GM18861 (cell line): ENCODE measurements at regions not wholly inside any gene's neighbourhood (a gene's known extent, or its start where the extent isn't known, plus 50 kb on each side); places are given as distances from the start of the nearest gene placed in this dataset.
"Not testable (repeated sequence)": the region's sequence is repeated elsewhere in the genome, so short reads cannot be mapped to it uniquely, and the experiment has no call there.

Source experiments
- ATAC-seq: cut with Tn5 transposase; IDR thresholded peaks from one replicate; pipeline ENCODE4 v1.9.1; 2021; ENCODE audit not compliant: unreplicated experiment

DNA sequence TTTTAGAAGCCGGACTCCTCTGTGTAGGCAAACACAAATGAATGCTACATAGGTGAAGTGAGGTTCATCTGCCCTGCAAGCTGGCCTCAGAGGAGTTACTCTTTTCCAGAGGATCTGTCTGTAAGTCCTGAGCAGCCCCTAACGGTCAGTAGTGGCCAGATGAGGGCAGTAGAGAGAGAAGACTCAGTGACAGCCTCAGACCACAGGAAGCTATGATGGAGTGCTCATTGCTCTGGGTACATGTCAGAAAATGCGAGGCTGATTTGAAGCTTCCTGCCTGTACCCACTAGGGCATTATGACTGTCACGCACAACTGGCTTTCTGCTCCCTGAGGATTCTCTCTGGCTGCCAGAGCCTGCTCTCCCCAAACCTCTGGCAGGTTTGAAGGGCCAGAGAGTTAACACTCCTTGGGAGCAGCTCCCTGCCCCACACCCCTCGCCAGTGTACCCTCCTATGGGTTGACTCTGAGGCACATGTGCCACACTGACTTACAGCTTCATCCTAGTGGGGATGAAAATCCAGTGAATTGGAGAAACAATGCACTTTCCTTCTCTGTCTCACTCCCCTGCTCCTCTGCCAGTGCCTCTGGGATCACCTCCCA is 141.5 kb downstream of the GABRG2 start:
- ATAC-seq, result peak; percentile 98

DNA sequence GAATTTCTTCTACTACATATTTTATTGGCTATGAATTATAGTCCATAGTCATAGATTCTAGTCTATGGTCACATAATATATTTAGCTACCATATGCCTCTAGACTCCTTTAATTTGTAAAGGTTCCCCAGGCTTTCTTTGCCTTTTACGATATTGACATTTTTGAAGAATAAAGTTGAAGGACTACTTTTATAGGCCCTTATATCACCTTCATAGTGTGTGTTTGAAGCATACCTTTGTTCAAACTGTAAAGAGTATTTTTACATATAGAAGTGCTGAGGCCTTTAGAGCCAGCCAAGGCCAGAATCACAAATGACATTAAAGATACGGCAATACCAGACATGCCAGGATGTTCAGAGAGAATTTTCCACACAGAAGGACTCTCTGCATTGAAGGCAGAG is 147.0 kb downstream of the GABRG2 start:
- no peak for ATAC-seq

DNA sequence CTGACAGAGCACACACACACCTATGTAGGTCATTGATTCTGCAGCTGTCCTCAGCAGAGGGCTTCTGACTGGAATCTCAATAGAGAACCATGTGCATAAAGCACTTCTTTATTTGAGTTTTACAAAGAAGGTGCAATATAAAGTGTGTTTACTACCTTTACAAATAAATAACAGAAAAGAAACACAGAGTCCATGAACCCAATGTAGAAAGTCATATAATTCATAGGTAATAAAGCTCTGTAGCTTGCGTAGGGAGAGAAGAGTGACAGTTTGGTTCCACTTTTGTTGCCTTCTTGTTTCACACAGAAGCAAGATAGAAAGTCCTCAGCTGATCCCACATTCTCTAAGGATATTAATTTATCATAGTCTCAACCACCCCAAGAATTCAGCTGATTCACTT is 149.5 kb downstream of the GABRG2 start:
- no peak for ATAC-seq

DNA sequence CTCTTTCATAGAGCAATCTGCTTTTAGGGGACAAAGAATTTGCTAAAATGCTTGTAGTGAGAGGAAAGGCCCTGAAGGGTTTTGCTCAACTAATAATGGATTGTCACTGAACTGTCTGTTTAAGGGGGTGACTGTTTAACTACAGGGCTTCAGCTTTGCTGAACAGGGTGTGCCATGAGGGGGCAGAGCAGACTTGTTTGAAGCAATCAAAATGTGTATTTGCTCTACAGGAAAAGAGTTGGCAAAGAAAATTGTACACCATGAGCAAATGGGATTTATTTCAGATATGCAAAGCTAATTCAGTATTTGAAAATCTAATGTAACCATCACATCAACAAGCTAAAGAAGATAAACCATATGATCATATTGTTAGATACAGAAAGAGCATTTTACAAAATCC is 154.3 kb downstream of the GABRG2 start:
- ATAC-seq, result no peak

DNA sequence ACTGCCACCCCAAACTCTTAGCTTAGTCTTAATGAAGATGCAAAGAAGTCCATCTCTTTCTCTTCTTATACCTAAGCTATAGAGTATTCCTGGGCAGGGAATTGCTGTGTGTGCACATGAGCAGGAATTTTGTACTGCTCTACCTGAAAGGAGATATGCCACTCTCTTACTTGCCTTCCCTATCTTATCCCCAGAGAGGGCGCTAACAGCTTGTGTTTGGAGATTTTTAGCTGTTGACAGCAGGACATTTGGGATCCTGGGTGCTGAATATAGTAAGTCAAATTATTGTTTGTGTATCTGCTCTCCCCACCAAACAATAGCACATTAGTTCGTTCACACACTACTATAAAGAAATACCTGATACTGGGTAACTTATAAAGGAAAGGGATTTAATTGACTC is 159.5 kb downstream of the GABRG2 start:
- ATAC-seq, result no peak

DNA sequence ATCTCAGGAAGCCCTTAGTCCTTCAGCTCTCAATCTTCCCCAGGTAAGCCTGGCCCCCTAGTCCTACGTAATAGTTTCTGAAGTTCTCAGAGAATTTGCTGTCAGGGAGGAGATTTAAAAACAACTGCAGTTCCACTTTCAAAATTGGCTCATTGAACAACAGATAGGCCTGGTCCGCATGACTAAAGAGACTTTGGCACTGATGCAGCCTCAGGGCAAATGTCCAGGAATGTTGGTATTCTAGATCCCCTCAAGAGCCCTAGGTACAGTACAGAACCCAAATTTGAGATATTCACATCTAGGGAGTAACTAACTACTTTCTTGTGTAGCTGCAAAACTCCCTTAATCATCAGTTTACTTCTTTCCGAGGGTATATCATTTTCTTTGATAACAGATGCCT is 162.8 kb downstream of the GABRG2 start:
- no peak for ATAC-seq

DNA sequence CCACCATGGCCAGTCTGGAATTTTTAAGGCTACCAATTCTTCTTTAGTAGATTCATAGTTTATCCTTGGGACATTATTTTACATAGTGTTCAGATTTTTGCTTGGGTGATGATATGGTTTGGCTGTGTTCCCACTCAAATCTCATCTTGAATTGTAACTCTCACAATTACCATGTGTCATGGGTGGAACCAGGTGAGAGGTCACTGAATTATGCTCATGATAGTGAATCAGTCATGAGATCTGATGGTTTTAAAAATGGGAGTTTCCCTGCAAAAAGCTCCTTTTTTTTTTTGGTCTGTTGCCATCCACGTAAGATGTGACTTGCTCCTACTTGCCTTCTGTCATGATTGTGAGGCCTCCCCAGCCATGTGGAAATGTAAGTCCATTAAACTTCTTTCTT is 163.9 kb downstream of the GABRG2 start:
- no peak for ATAC-seq

DNA sequence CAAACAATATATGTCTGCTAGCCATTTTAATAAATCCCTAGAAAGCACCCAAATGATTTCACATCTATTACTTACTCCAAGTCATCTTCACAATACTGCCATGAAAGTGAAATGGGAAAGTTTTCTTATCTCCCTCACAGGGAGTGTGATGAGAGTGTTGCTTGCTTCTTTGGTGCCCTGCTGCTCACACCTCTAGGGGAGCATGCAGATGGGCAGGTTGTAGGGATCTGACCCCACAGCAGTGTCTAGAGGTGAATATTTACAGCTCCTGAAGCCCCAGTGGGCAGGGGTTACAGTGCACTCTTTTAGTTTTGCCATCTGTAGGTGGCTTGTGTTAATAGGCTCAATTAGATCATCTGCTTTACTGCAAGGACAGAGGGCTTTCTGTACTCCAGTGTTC is 173.2 kb downstream of the GABRG2 start:
- ATAC-seq, result no peak

DNA sequence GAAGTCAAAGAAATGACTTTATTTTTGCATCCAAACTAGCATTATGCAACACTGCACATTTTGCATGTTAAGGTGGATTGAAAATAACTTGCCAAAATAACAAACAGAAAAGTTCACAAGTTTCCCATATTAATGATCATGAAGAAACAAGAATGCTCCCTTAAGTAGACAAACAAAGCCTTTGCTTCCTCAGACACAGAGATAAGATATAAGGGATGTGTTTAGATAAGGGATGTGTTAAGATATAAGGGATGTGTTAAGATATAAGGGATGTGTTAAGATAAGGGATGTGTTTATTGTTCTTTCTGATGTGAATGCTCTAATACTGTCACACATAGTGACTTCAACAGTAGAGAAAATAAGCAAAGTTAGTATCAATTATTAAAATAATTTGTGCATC is 174.8 kb downstream of the GABRG2 start:
- no peak for ATAC-seq

DNA sequence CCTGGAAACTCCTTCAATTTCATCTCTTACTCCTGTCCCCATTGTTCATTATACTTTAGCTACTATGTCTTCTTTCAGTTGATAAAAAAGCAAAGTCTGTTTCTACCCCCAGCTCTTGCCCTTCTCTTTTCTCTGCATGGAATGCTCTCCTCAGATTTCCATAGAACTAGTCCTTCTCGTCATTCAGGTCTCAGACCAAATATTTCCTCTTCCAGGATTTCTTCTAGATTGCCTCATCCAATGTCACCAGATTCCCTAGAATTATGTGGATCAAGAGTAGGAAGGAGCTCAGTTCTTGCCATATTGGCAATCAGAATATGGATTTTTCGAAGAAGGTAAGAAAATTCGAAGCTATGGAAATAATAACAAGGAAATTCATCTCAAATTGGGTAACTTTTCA is 176.1 kb downstream of the GABRG2 start:
- no peak for ATAC-seq

DNA sequence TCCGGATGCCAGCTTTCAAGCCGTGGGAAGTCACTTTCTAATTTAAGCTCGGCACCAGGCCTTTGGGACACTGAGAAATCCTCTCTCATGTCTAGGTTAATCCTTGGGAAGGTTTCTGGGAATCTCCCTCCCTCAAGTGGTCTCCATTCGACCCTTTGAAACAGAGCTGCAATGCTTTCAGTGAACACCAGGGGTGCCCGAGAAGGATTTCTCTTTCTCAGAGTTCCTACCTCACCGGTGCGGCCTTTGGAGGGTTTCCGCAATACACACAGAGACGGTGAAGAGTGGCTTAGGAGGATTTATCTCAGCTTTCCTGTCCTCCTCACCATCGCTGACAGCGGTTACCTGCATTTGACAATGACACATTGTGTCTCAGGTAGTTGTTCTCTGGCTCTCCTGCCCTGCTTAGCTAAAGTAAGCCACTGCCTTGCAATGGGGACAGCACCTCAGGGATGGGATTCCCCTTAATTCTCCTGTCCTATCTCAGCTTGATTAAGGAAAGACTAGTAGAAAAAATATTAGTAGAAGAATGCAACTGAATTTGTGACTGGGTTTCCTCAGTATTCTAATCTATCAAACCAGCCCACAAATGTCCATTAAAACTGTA is 180.6 kb downstream of the GABRG2 start:
- no peak for ATAC-seq

DNA sequence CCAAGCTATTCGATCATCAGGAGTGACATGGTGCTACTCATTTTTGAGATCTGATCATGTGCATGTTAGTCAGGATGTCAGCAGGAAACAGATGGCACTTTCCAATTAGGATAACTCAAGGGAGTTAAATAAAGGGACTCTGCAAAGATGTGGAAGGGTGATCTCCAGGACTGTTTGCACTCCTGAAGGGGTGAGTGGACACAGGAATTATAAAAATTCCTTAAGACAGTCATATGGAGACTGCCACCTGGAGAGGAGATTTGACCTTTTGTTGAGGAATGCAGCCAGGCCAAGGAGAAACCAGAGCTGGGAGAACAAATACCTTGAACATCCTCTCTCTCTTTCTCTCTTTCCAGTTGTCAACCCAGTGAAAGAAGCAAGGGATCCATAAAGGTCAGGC is 189.1 kb downstream of the GABRG2 start:
- no peak for ATAC-seq

DNA sequence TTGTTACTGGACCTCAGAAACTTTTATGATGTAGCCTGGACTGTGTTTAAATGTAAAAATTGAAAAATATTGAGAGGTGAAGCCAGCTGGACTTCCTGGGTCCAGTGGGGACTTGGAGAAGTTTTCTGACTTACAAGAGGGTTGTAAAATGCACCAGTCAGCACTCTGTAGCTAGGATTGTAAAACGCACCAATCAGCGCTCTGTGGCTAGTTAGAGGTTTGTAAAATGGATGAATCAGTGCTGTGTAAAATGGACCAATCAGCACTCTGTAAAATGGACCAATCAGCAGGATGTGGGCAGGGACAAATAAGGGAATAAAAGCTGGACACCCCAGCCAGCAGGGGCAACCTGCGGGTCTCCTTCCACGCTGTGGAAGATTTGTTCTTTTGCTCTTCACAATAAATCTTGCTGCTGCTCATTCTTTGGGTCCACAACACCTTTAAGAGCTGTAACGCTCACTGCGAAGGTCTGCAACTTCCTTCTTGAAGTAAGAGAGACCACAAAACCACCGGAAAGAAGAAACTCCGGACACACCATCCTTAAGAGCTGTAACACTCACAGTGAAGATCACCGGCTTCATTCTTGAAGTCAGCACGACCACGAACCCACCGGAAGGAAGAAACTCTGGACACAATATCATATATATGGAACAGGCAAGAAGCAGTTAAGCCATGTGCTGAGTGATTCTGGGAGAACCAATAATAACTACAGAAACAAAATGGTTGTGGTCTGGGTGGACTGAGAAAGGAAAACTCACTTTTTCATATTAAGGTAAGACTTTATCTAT is 201.3 kb downstream of the GABRG2 start:
- peak; percentile 81 for ATAC-seq

DNA sequence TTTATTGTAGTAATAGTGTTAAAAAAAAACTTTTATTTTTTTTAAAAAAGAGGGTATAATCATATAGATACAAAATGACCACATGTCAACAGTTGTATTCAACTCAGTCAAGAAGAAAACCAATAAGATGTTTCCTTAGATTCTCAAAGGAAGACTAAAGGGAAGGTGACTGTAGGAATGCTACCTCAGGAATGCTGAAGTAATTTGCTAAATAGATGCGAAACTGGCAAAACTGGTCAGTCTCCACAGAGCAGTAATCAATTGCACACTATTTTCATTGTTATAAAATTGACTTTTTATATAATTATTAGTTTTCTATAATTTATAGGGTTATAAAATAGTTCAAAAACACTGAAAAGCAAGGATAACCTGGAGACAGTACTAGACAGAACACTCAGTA is 204.8 kb downstream of the GABRG2 start:
- no peak for ATAC-seq

DNA sequence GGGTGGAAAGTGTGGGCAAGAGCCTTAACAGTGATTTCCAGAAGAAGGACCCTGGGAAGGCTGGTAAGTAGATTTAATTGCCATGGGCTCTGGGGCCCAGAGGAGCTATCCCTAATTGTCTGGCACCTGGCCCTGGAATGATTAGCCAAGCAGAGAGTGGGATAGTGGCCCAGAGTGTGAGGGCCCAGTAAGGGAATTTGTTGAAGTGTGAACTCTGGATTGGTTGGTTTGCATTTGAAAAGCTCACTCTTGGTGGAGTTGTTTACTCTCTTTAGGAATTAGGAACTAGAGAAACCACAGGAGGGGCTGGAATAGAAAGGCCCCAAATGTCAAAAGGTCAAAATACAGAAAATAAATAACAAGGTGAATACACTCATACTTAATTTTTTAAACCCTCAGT is 207.1 kb downstream of the GABRG2 start:
- ATAC-seq, result no peak

DNA sequence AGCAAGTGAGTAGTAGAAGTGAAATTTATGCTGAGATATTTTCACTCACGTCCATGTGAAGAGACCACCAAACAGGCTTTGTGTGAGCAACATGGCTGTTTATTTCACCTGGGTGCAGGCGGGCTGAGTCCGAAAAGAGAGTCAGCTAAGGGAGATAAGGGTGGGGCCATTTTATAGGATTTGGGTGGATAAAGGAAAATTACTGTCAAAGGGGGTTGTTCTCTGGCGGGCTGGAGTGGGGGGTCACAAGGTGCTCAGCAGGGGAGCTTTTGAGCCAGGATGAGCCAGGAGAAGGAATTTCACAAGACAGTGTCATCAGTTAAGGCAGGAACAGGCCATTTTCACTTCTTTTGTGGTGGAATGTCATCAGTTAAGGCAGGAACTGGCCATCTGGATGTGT is 207.8 kb downstream of the GABRG2 start:
- not testable (repeated sequence) for ATAC-seq

DNA sequence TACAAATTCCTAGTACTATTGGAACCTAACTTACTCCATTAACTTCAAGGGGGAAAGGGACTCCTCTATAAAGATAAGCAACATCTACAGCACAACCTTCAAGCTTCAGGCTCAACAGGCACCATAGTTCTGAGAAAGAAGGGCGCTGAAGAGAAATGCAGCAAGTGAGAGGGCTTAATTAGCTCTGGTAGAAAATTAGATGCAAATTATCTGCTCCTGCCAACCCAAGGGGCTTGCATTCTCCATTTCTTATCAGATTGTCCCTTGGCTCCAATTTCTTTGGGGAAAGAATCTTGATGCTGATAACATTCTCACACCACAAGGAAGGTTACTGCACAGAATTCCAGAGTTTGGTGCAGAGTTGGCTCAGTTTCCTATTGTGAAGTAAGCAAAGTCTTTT is 214.6 kb downstream of the GABRG2 start:
- ATAC-seq, result no peak

DNA sequence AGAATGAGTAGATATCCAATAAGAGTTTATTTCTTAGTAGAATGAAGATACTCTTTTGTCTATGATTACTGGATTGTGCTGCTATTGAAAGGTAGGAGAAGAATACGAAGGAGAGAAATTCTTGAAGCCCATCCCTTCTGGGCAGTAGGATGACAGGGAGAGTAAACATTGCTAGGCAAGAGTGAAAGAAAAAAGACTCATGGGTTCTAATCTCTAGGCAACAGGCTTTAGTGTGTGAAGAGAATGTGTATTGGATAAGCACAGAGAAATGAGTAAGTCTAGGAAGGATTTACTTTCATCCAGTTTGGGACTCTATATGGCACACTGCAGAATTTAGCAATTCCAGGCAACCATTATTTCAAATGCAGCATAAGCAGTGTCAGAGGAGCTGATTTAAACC is 216.0 kb downstream of the GABRG2 start:
- no peak for ATAC-seq

DNA sequence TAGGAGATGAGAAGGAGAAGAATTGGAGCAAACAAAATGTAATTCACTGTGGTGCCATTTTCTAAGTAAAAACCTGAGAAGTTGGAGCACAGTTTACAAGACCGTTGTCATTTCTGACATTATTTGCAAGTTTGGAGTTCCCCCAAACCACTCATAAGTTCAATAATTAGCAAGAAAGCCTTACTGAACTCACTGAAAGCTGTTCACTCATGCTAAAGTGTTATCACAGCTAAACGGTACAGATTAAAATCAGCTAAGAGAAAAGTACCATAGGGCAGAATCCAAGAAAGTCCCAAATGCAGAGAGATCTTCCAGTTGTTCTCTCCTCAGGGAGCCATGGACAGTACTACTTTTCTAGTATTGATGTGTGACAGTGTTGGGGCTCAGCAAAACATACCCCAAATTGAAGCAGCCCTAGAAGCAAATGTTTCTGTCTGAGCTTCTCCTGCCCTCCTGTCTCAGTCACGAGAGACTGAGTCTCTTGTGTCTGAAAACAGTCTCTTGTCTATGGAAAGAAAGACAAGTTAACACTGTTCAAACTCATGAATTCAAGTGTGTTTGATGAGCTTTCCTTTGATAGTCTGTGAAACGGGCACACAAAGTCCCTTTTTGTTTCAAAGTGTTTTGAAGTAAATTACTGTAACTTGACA is 221.2 kb downstream of the GABRG2 start:
- peak; percentile 81 for ATAC-seq

DNA sequence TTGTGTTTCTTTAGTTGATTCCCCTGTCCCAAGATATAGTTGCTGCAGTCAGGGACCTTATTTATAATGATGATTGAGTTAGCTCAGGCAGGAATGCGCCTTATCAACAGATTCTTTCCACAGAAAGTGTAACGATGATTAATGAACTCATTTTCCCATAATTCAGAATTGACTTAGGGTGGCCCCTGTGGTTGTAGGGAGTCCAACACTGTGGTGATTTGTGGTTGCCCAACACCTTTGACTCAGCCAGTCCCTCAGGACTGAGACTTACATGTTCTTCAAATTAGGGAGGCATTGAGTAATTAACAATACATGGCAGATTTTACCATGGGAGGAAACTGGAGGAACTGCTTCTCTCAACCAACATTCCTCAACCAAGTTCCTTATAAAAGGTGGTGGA is 221.9 kb downstream of the GABRG2 start:
- peak; percentile 37 for ATAC-seq

DNA sequence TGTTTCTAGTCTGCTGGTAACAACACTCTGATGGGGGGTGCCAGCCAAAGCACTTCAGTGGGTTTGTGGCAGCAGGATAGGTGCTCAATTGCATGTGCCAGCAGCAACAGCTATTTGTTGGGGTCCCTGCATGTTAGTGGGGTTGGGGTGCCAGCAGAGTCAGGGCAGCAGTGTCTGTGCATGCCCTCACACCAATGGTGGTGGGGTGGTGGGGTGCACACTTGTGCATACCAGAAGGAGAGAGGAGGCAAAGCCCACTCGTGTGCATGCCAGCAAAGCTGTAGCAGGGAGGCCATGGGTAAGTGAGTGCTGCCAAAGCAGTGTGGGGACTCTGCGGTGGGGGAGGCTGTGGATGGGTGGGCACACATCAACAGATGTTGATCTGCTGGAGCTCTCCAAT is 232.2 kb downstream of the GABRG2 start:
- ATAC-seq, result no peak

DNA sequence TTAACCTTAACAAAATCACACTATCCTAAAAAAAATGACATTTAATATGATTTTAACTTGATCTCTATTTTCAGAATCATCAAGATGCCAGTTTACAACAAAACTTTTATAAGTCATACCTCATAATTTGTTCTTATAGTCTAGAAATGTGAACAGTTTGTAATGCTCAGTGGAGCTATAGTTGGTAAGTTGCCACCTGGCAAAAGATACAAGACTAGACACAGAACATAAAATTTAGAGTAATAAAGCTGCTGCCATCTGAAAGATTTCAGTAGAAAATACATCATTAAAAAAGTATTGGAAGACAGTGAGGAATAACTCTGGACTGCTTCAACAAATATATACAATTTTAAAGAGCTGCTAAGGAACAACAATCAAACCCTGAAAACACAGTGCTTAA is 233.8 kb downstream of the GABRG2 start:
- no peak for ATAC-seq
